Fibroblast of mammary gland (primary cell): ENCODE measurements at regions not wholly inside any gene's neighbourhood (a gene's known extent, or its start where the extent isn't known, plus 50 kb on each side); places are given as distances from the start of the nearest gene placed in this dataset.
A peak's percentile ranks its signal among the peaks of the same experiment; 100 is the strongest.

ENCODE experiments used
- DNase-seq: peaks from one replicate; pipeline ENCODE4 v3.0.0-alpha.2; 2010; ENCODE audit warnings: low read depth
- H3K4me3 ChIP-seq: 2 replicates; pipeline ENCODE4 v1.5.1; 2011; ENCODE audit warnings: low read depth, mild to moderate bottlenecking, low read length, moderate library complexity; ENCODE audit not compliant: control insufficient read depth
- CTCF ChIP-seq: conservative IDR thresholded peaks from 2 replicates; pipeline ENCODE4 v1.5.1; 2011; ENCODE audit warnings: low read depth, low read length, inconsistent platforms; ENCODE audit not compliant: control insufficient read depth, insufficient read depth

GRCh38 chr3:147775411-147775810 is 366.2 kb downstream of the ZIC1 start:
- TF ChIP-seq CTCF: no peak
- DNase-seq: no peak
- no peak overlapping the region for H3K4me3 ChIP-seq

- peak; percentile 63 for DNase-seq
- no peak overlapping the region for H3K4me3 ChIP-seq
- TF ChIP-seq CTCF: no peak
Measured at GRCh38 chr3:147775816-147776530, 366.8 kb downstream of the ZIC1 start.

GRCh38 chr3:147793841-147794240 is 384.7 kb downstream of the ZIC1 start:
- peak; percentile 29 for DNase-seq
- no peak for TF ChIP-seq CTCF
- H3K4me3 ChIP-seq: no peak overlapping the region

GRCh38 chr3:147794596-147794995 is 385.4 kb downstream of the ZIC1 start:
- H3K4me3 ChIP-seq: no peak overlapping the region
- no peak for TF ChIP-seq CTCF
- no peak for DNase-seq

- TF ChIP-seq CTCF: no peak
- no peak for DNase-seq
- H3K4me3 ChIP-seq: no peak overlapping the region
Measured at GRCh38 chr3:147795418-147795817, 386.3 kb downstream of the ZIC1 start.

GRCh38 chr3:147797095-147797494 is 387.9 kb downstream of the ZIC1 start:
- DNase-seq: no peak
- H3K4me3 ChIP-seq: no peak overlapping the region
- no peak for TF ChIP-seq CTCF
